GM21717 (cell line): ENCODE measurements at regions not wholly inside any gene's neighbourhood (a gene's known extent, or its start where the extent isn't known, plus 50 kb on each side); places are given as distances from the start of the nearest gene placed in this dataset.
"Not testable (repeated sequence)": the region's sequence is repeated elsewhere in the genome, so short reads cannot be mapped to it uniquely, and the experiment has no call there.

Experiments
- ATAC-seq: cut with Tn5 transposase; IDR thresholded peaks from one replicate; pipeline ENCODE4 v1.9.1; 2021; ENCODE audit warnings: mild to moderate bottlenecking, moderate library complexity; ENCODE audit not compliant: unreplicated experiment

DNA sequence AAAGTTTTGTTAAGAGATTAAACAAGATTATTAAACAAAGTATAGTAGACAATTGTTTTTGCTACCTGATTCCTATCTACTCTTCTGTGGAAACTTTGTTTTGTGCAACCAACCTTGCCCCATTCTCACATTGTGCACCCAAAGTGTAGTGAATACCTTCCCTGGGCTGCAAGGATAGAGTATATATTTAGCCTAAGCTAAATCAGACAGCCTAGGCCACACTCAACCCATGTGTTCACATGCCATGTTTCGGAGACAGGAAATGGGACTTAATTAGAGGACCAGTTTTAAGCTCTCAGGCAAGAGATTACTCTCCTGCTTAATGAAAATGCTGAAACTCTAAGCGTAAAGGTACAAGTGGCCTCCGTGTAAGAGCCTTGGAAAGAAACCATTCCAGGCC is 734.9 kb upstream of the USP15 start:
- ATAC-seq: no peak

DNA sequence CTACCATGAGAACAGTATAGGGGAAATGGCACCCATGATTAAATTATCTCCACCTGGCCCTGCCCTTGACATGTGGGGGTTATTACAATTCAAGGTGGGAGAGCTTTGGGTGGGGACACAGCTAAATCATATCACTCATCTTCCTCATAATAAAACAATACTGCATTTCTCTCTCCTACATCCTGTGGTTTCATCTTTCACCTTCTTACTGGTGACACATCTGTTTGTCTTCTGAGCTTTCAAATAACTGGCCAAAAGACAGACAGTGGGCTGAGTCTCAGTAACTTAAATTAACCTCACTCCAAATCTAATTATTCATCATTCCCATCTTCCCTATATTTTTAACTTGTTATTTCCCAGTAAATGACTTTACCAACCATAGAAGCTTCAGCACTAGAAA is 729.7 kb upstream of the USP15 start:
- ATAC-seq: no peak

- ATAC-seq: no peak
Measured at GRCh38 chr12:61531195-61531594, 729.0 kb upstream of the USP15 start.

DNA sequence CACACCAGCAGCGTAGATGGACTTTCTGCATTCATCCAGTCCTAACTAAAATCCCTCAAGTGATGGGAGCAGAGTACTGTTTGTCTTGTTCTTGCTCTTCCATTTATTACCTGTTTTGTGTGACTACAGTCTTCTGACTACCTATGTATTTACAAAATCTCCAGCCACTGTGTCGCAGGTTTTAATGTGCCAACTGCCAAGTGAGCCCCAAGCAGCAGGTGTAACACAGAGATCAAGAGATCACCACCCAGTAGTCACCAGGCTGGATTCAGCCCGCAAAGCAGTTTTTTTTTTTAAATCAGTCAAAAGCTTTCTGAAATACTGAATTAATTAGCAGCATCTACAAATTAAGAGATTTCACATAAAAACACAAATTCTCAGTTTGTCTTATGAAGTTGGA is 724.1 kb upstream of the USP15 start:
- no peak for ATAC-seq

- ATAC-seq: no peak
Measured at GRCh38 chr12:61536525-61536924, 723.7 kb upstream of the USP15 start.

GRCh38 chr12:61538951-61539350 is 721.3 kb upstream of the USP15 start:
- no peak for ATAC-seq

DNA sequence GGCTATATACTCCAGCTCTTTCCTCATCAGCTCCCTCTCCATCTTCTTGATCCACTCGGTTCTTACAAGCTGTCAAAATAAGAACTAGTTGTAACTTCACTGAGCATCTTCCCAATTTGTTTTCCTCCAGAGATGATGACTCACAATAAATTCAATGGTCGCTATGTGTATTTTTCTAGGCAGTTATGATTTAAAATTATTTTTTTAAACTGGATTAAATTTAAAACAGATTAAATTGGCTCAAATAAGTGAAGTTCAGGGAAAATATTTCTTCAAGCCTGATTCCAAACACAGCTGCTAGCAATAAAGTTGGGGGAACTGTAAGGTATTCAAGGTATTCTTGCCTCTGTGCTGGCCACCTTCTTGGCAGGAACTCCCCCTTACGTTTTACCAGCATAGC is 717.7 kb upstream of the USP15 start:
- ATAC-seq: no peak

DNA sequence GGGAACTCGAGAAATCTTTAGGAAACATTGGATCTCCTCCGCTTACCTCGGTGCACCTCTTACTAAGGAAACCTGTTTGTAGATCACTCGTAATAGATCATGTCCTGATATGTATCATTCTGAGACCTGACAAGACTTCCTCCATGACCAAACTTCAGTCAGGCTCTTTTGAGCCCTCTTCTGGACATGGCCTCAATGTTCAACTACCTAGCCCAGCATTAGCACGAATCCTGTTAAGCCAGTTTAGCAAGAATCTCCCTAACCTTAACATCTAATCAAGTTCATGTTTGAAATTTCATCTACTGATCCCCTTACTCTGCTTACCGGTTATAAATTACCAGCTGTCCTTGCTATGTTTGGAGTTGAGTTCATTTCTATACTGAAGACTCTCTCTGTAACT is 713.9 kb upstream of the USP15 start:
- no peak for ATAC-seq

GRCh38 chr12:61553091-61553490 is 707.1 kb upstream of the USP15 start:
- no peak for ATAC-seq

- ATAC-seq: no peak
Measured at GRCh38 chr12:61554268-61555008, 705.8 kb upstream of the USP15 start.

DNA sequence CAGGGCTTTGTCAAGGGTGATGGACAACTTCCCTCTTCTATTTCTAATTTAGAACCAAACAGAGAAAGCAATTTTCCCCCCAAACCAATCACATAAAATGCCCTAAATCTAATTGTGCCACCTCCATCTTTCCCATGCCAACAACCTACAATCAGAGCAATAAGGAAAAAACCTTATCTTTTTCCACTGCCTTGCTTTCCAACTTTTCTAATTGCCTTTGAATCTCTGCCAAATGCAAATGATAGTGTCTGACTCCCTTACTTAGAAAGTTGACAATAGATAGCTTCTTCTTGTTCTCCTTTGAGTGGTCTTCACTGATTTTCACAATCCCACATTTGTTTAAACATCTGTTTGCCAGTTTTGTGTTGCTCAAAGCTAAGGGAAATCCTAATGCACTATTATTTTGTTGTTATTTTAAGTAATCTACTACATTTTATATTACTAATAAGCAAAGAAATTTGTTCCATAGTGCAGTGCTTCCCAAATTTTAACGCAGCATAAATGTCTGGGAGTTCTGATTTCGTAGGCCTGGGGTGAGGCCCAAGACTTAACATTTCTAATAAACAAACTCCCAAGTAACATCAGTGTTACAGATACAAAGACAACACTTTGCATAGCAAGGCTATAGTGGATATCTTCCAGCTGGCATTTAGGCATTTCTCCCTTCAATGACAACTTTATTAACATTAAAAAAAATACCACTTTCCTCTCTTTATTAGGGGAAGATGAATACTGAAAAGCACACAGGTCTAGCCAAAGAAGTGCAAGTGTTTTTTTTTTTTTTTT is 696.3 kb upstream of the USP15 start:
- ATAC-seq: no peak

DNA sequence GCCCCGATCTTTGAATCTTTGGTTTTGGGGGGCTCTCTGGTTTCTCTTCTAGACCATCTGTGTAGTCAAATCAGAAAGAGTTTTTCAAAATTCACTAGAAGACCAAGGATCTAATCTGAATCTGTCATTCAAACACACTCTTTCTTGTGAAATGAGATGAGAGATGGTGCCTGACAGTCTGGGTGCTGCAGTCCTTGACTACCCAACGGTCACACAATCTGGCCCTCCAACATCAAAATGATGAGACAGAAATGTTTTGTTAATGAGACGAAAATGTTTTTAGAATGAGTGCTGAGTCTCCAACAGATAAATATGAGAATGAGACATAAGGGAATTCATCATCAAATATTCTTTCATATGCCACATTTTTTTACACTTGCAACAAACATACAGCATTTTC is 695.7 kb upstream of the USP15 start:
- ATAC-seq: no peak

GRCh38 chr12:61566183-61566582 is 694.0 kb upstream of the USP15 start:
- no peak for ATAC-seq

DNA sequence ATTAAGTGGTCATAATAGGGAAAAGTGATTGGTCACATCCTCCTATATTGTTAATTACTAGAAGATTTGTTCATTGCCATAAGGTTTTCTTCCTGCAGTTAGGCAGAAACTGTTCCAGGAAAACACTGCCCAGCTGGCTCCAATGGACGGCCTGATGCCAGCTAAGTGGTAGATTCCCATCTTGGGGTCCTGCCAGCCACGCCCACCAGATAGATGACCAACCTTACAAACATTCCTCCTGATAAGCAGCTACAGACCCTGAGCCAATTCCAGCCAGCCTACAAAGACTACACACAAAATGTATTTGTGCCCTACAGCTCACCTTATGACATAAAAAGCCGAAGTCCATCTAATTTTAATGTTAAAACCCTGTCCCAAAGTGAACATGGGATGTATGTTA is 685.9 kb upstream of the USP15 start:
- no peak for ATAC-seq

DNA sequence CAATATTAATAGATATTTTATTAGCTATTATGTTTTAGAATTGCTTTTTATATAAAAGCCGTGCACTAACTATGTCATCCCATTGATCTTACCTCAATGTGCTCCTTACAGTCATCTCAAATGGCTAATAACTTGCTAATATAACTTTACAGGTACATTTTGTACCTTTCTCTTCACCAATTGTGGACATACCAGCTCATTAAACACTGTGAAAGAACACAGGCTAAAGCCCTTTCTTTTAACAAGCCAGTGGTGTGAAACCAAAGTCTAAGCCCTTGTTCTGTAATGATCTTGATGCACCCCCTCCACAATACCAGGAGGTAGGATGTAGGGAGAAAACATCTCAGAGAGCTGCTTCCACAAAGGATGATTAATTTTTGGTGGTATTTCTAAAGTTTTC is 675.3 kb upstream of the USP15 start:
- no peak for ATAC-seq

GRCh38 chr12:61590864-61591263 is 669.3 kb upstream of the USP15 start:
- not testable (repeated sequence) for ATAC-seq

GRCh38 chr12:61610143-61610542 is 650.1 kb upstream of the USP15 start:
- no peak for ATAC-seq

DNA sequence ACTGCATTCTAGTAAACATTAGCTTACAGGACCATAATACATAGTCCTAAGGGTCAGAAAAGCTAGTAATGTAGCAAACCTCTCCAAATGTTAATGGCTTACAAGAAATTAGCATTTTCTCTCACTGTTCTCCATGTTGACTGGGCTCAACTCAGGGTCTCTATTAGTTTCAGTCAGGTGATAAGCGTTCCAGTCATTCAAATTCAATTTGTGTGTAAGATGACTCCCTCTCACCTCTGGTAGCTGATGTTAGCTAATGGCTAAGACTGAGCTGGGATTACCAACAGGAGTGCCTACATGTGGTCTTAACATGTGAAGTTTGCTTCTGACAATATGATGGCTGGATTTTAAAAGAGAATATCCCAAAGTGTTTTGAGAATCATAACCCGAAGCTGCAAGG is 630.5 kb upstream of the USP15 start:
- no peak for ATAC-seq

DNA sequence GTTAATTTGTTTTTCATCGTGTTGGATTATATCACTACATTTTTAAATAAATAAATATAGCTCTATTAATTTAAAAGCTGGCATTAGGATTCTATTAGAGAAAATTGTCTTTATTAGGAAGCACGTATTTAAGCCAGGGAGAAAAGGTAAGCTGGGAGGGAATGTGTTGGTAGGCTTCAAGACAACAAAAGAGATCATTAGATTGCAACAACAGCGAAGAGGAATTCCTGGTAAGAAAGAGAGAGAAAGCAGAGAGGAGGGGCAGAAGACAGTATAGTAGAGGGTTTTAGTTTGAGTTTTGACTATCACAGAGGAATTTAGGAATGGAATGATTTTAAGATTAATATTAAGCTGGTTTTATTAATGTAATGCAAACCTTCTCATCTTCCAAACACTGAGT is 613.6 kb upstream of the USP15 start:
- ATAC-seq: no peak

- no peak for ATAC-seq
Measured at GRCh38 chr12:61647566-61647965, 612.6 kb upstream of the USP15 start.

DNA sequence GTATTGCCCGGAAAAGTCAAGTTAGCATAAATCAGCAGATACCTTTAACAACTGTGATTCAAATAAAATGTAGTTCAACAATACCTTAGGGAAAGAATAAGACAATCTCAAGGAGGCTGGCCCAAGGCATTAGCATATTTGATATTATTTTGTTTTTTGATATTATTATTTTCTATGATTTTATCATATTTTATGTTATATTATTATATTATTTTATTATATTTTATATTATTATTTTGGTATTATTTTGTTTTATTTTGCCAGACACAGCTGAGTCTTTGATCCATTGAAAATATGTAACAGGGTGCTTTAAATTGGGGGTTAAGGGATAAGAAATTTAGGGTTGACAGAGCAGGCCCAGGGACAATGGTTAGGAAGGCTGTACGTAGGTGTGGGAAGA is 607.9 kb upstream of the USP15 start:
- ATAC-seq: no peak

DNA sequence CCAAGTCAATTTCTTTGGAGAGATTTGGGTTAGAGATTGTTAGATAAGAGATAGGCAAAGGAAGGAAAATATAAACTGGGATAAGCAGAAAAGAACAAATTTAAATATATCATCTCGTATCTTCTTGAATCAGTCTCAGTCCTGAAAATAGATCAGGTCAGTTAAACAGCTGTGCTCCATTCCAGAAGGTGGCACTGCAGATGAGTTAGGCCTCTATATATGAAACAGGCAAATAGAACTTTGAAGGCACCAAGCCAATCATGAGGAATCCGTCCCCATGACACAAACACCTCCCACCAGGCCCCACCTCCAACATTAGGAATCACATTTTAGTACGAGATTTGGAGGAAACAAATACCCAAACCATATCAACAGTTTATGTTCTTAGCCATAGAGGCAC is 605.5 kb upstream of the USP15 start:
- no peak for ATAC-seq

GRCh38 chr12:61655241-61655640 is 605.0 kb upstream of the USP15 start:
- no peak for ATAC-seq
